ENCODE measurements at regions not wholly inside any gene's neighbourhood (a gene's known extent, or its start where the extent isn't known, plus 50 kb on each side); places are given as distances from the start of the nearest gene placed in this dataset.

- no peak for DNase-seq
These were observed 102.6 kb upstream of the ZFP64 start for GRCh38 chr20:52294106-52294628.

- DNase-seq, result no peak
These were observed 99.5 kb upstream of the ZFP64 start for GRCh38 chr20:52291109-52291508.

DNA sequence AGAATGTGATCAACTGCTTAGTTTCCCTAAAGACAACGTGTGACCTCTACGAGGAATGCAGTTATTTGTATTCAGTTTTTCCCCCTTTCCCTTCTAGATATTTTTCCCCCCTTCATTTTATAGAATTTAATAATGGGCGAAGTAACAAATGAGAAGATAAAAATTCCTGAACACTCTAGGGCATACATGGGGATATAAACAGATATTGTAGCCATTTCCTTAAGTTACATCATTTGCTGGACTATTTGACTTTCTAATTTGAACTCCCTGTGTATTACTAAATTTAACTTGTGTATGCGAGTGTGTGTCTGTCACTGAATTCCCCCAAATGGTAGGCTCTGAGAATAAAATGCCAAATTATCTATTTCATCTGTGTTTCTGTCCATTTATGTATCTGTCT lies 99.0 kb upstream of the ZFP64 start:
- DNase-seq, result no peak

DNA sequence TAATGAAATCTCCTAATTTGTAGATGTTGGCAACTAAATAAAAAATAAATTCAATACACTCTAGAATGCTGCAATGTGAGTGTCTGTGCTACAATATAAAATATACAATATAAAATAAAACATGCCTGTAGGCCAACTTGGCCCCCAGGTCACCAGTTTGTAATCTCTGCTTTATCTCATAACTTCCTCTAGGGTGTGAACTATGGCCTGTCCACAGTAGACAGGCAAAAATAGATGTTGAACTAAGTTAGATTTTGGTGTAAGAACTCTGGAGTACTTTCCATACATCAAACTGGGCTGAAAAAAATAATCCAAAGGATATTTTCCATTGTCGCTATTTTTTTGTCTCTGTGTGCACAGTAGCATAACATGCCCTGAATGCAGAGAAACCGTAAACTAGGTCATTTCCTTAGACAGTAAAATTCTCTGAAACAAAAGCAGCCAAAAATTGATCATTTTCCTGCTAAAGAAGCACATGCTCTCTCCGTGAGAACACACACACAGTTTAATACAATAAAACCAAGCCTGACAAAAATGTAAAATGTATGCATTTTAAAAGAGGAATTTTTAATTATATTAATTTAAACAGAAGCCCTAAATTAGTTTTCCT lies 98.5 kb upstream of the ZFP64 start:
- DNase-seq, result no peak

- no peak for DNase-seq
These were observed 88.8 kb upstream of the ZFP64 start for GRCh38 chr20:52280407-52280806.

- DNase-seq, result no peak
These were observed 88.1 kb upstream of the ZFP64 start for GRCh38 chr20:52279706-52280105.

- DNase-seq, result no peak
These were observed 83.7 kb upstream of the ZFP64 start for GRCh38 chr20:52275181-52275691.

DNA sequence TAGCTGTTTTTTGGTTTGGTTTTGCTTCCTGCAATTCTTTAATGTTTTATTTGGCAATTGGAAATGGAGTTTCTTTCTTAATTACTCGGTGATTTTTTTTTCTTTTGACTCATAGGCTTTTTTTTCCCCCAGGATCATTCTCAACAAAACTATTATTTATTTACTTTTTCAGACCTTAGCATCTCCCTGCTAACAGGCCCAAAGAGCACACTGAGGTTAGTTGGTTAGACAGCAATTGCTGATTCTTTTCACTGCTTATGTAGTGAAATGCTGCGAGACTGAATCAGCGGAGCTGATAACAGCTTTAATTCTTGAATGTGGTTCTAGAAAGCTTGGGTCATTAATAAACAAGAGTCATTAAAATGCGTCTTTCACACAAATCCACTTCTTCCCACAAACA lies 79.1 kb upstream of the ZFP64 start:
- DNase-seq, result no peak

- DNase-seq, result no peak
These were observed 78.5 kb upstream of the ZFP64 start for GRCh38 chr20:52270001-52270606.

DNA sequence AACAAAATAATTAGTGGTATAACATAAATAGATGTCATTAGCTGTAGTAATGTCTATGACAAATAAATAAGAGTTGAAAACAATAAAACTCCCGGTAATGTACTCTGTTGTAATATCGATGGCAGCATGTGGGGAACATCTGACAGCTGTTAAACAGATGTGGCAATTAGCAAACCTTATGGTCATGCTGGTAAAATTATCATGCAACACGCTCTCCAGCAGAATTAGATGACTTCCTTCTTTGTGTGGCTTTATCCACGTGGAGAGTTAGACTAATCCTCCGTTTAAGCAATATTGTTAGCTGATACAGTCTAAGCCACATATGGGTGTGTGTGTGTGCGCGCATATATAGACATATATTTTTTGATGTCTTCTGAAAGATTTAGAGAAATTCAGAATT lies 77.7 kb upstream of the ZFP64 start:
- no peak for DNase-seq

GRCh38 chr20:52268184-52268749 lies 76.7 kb upstream of the ZFP64 start:
- DNase-seq, result no peak

GRCh38 chr20:52267418-52267817 lies 75.8 kb upstream of the ZFP64 start:
- no peak for DNase-seq

DNA sequence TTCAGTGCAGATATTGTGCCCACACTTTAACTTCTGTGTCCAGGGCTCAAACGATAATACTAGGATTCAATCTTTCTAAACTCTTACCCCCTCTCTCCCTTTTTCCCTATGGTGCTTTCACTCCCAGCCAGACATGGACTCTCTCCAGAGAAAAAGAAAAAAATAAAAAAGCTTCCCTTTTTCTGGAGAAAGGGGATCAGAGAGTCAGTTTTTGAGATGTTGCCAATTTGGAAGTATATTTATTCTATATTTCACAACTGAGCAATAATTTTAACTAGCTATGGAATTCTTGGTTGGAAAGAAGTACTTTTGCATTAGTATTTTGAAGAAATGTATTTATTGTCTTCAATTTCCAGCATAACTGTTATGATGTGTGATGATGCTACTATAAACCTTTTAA lies 72.2 kb upstream of the ZFP64 start:
- no peak for DNase-seq

DNA sequence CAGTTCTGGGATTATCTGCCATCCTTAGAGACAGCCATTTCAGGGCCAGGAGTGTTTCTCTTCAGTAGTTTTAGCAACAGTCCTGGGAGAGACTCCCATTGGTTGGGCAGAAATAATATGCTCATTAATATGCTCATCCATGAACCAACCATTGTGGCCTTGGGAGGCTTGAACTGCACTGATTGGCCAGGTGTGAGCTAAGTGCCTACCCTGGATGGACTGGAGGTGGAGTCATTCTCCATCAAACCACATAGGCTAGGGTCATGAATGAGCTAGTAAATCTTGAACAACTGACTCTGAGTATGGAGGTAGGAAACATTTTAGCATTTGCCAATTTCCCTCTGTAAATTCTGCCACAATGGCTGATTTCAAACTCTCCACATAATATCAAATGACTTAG lies 70.2 kb upstream of the ZFP64 start:
- no peak for DNase-seq

GRCh38 chr20:52259295-52259694 lies 67.7 kb upstream of the ZFP64 start:
- no peak for DNase-seq

DNA sequence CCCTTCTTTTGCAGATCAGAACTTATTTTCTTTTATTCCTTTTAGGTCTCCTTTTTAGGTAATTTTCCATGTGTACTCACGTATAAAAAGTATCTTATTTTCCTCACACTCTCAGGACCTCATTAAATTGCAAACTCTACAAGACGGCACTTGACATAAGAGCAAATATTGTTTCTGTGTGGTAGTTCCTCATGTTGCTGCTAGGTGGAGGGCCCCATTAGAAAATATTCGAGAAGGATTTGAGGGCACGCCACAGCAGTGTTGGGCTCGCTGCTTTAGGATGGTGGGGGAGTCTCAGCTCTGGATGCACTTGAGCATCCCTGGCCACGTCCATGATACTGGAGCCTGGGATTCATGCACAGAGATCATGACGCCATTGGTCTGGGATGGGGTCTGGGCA lies 64.9 kb upstream of the ZFP64 start:
- DNase-seq, result no peak

DNA sequence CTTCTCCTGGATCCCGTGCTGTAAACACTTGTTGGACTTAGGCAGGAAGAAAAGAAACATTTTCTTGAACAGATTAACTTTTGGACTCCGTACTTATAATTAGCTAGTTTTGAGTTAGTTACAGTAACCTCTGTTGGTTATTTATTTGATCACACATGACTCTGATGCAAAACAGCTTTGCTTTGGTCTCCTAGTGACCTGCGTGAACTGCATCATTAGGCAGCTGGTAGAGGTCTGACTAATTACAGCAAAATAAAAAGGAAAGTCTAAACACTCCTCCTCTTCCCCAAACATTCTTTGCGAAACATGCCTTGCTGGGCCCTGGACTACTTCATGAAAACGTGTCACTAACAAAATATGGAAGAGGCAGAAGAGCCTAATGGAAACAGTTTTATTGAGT lies 61.1 kb upstream of the ZFP64 start:
- DNase-seq, result no peak

GRCh38 chr20:52251827-52252226 lies 60.2 kb upstream of the ZFP64 start:
- no peak for DNase-seq

DNA sequence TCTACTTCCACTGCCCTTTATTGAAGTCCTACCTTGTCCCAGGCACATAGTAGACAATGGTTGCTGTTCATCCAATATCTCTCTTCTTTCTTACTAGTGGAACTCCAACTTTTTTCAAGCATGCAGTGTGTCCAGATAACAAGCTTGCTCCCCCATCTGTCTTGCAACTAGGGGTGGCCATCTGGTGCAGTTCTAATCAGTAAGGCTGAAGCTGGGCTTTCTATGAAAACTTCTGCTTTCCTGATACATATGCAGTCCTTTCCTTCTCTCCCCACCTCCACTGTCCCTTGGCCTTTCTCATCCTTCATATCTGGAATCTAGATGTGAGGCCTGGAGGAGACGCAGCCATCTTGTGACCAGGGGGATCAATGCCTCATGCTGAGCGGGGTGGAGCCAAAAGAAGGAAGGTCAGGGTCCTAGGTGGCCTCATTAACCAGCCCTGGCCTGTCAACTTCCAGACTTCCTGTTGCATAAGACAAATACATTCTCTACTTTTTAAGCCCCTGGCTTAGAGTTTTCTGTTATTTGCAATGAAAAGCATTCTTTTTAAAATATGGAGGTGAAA lies 59.6 kb upstream of the ZFP64 start:
- DNase-seq, result no peak

DNA sequence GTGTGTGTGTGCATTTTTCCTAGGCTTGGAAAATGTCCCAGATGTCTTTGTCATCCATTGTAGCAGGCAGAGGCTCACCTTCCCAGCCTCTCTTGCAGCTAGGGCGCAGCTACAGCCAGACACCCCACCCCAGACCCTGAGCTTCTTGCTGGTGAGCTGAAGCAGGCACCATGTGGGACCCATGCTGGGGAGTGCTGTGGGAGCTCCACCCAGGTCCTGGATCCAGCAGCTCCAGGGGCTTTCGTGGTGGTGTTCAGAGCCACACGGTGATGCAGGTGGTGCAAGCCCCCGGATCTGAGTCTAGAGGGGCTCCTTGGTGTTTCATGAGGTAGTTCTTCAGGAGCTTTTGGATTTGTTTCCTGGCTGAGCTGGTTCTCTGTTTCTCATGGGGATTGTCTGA lies 56.0 kb upstream of the ZFP64 start:
- no peak for DNase-seq

GRCh38 chr20:52246366-52246765 lies 54.8 kb upstream of the ZFP64 start:
- DNase-seq, result no peak

- no peak for DNase-seq
These were observed 53.1 kb upstream of the ZFP64 start for GRCh38 chr20:52244702-52245101.

- DNase-seq, result no peak
These were observed 51.0 kb upstream of the ZFP64 start for GRCh38 chr20:52242237-52243230.

Measured in right forelimb (tissue), 1 donor.